ENCODE measurements at regions not wholly inside any gene's neighbourhood (a gene's known extent, or its start where the extent isn't known, plus 50 kb on each side); places are given as distances from the start of the nearest gene placed in this dataset.

DNA sequence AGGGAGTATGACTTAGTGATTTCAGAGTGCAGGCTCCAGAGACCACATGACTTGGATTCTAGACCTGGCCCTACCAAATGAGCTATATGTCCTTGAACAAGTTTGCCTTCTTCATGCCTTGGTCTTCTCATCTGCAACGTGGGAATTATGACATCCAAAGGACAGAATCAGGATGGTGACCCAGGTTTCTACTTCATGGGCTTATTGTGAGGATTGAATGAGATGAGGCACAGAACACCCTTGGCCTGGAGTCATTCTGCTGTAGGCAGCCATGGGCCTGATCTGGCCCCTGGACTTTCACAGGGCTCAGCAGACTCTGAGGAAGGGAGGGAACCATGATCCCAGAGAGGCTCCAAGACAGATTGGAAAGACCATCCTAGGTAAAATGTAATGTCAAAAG lies 85.6 kb upstream of the HAAO start:
- peaks cover 0 to 42% (median 8%) of the 10 kb centered on the region in 4 donors for H3K4me1 ChIP-seq
- WGBS, 2 donors (ENCODE audit: low coverage in 1 of 2), result 76 to 83% methylated on average over 1 of the region's 1 CpG
- in situ Hi-C loops (cut with MboI; ENCODE audit: low pct_ligation_motif_present in 1 of 4, low pct_unique_long_range_greater_than_20kb in 1 of 4, low sequenced_read_pairs in 3 of 4), result no loop called here
- TF ChIP-seq EP300 (IDR thresholded peaks at IDR 0.05; ENCODE audit: low read depth) (no peak), POLR2AphosphoS5 (IDR thresholded peaks at IDR 0.05) (no peak), POLR2A (IDR thresholded peaks at IDR 0.05) (no peak)
- TF ChIP-seq, protein P1, sequence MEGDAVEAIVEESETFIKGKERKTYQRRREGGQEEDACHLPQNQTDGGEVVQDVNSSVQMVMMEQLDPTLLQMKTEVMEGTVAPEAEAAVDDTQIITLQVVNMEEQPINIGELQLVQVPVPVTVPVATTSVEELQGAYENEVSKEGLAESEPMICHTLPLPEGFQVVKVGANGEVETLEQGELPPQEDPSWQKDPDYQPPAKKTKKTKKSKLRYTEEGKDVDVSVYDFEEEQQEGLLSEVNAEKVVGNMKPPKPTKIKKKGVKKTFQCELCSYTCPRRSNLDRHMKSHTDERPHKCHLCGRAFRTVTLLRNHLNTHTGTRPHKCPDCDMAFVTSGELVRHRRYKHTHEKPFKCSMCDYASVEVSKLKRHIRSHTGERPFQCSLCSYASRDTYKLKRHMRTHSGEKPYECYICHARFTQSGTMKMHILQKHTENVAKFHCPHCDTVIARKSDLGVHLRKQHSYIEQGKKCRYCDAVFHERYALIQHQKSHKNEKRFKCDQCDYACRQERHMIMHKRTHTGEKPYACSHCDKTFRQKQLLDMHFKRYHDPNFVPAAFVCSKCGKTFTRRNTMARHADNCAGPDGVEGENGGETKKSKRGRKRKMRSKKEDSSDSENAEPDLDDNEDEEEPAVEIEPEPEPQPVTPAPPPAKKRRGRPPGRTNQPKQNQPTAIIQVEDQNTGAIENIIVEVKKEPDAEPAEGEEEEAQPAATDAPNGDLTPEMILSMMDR (IDR thresholded peaks at IDR 0.05), result no peak
- intact Hi-C loops (cut with DNase I; ENCODE audit: low total_unique reads), result no loop called here
- no peaks in the 10 kb centered on the region for H3K9me3 ChIP-seq
- H3K4me3 ChIP-seq, result no peak overlapping the region
- DNase-seq, result no peak
- H3K27ac ChIP-seq, result peak overlapping the region in 1 of 4 donors; percentile 17
- H3K36me3 ChIP-seq, result no peaks in the 10 kb centered on the region
- no peaks in the 10 kb centered on the region for H3K27me3 ChIP-seq

DNA sequence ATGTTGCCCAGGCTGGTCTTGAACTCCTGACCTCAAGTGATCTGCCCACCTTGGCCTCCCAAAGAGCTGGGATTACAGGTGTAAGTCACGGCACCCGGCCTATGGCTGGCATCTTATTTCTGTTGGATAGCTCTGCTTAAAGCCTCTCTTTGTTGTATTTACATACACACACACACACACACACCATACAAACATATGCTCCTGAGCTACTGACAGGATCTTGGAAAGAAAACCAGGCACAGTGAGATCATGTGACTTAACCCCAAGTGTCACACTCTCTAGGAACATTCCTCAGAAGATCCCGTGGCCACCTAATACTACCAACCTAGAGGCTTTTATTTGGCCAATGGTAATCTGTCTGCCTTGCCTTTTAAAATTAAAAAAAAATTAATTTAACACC lies 85.1 kb upstream of the HAAO start:
- Histone ChIP-seq H3K4me3 (no peak overlapping the region), H3K27ac (peak overlapping the region; percentile 17 to 83 (median 76)), H3K36me3 (no peaks in the 10 kb centered on the region), H3K4me1 (peaks cover 0 to 44% (median 8%) of the 10 kb centered on the region in 4 donors), H3K9me3 (no peaks in the 10 kb centered on the region), H3K27me3 (no peaks in the 10 kb centered on the region)
- in situ Hi-C loops (cut with MboI; ENCODE audit: low pct_ligation_motif_present in 1 of 4, low pct_unique_long_range_greater_than_20kb in 1 of 4, low sequenced_read_pairs in 3 of 4) (no loop called here), intact Hi-C loops (cut with DNase I; ENCODE audit: low total_unique reads) (no loop called here)
- TF ChIP-seq, protein P1 (IDR thresholded peaks at IDR 0.05), result no peak
- no peak for TF ChIP-seq EP300 (IDR thresholded peaks at IDR 0.05; ENCODE audit: low read depth)
- no peak for TF ChIP-seq POLR2A (IDR thresholded peaks at IDR 0.05)
- no peak for TF ChIP-seq POLR2AphosphoS5 (IDR thresholded peaks at IDR 0.05)
- WGBS, 2 donors (ENCODE audit: low coverage in 1 of 2), result 73 to 87% methylated on average over 1 to 3 of the region's 3 CpGs
- DNase-seq, result no peak

DNA sequence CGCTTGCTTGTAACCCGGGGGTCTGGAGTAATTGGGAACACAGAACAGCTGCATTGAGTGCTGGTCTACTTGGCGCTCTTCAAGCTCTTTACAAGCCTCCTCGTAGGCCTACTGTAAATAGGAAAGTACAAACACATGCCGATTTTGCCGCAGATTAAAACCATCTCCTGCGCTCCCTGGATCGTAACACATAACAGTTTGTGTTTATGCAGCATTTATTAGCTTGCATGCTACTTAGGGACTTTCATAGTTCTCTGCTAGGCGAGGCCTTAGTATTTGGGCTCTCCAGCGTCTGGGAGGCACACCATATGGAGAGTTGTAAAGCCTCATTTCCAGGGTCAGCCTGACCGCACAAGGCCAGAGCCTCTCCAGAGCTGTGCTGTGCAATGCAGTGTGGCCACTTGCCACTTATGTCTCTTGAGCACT lies 84.0 kb upstream of the HAAO start:
- Histone ChIP-seq H3K4me1 (peaks cover 0 to 50% (median 8%) of the 10 kb centered on the region in 4 donors), H3K36me3 (no peaks in the 10 kb centered on the region), H3K27me3 (no peaks in the 10 kb centered on the region), H3K4me3 (no peak overlapping the region), H3K9me3 (no peaks in the 10 kb centered on the region), H3K27ac (peak overlapping the region; percentile 72 to 83 (median 79))
- DNase-seq, result no peak
- intact Hi-C loops (cut with DNase I; ENCODE audit: low total_unique reads) (no loop called here), in situ Hi-C loops (cut with MboI; ENCODE audit: low pct_ligation_motif_present in 1 of 4, low pct_unique_long_range_greater_than_20kb in 1 of 4, low sequenced_read_pairs in 3 of 4) (no loop called here)
- TF ChIP-seq POLR2A (IDR thresholded peaks at IDR 0.05), result no peak
- TF ChIP-seq EP300 (IDR thresholded peaks at IDR 0.05; ENCODE audit: low read depth), result no peak
- TF ChIP-seq, protein P1 (IDR thresholded peaks at IDR 0.05), result no peak
- peak in 2 of 3 donors; percentile 12 to 13 for TF ChIP-seq POLR2AphosphoS5 (IDR thresholded peaks at IDR 0.05)
- WGBS, 2 donors (ENCODE audit: low coverage in 1 of 2), result 77 to 84% methylated on average over 5 to 11 of the region's 11 CpGs

DNA sequence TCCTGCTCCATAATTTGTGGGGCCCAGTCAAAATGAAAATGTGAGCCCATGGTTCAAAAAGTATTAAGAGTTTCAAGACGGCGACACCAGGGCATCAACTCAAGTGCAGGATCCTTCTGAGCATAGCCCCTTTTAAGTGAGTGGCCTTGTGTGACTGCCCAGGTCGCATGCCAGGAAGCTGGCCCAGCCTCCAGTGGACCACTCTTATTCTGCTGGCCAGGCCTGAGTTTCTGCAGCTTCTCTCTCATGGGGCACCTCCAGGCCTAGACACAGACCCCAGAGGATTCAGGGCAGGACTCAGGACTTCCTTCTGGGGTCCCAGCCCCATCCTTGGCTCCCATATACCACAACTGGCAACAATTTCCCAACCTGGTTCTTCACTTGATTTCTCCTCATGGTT lies 83.5 kb upstream of the HAAO start:
- 82% methylated on average over 3 of the region's 3 CpGs; no CpG with 5 or more reads in 1 of the 2 donors for WGBS, 2 donors (ENCODE audit: low coverage in 1 of 2)
- no peak for DNase-seq
- in situ Hi-C loops (cut with MboI; ENCODE audit: low pct_ligation_motif_present in 1 of 4, low pct_unique_long_range_greater_than_20kb in 1 of 4, low sequenced_read_pairs in 3 of 4) (no loop called here), intact Hi-C loops (cut with DNase I; ENCODE audit: low total_unique reads) (no loop called here)
- Histone ChIP-seq H3K27me3 (no peaks in the 10 kb centered on the region), H3K27ac (peak overlapping the region; percentile 72 to 83 (median 79)), H3K36me3 (no peaks in the 10 kb centered on the region), H3K4me3 (no peak overlapping the region), H3K9me3 (no peaks in the 10 kb centered on the region), H3K4me1 (peaks cover 0 to 46% (median 8%) of the 10 kb centered on the region in 4 donors)
- TF ChIP-seq EP300 (IDR thresholded peaks at IDR 0.05; ENCODE audit: low read depth) (no peak), POLR2AphosphoS5 (IDR thresholded peaks at IDR 0.05) (no peak)

Measured in transverse colon (tissue), 4 donors.